ENCODE measurements at regions not wholly inside any gene's neighbourhood (a gene's known extent, or its start where the extent isn't known, plus 50 kb on each side); places are given as distances from the start of the nearest gene placed in this dataset.

DNA sequence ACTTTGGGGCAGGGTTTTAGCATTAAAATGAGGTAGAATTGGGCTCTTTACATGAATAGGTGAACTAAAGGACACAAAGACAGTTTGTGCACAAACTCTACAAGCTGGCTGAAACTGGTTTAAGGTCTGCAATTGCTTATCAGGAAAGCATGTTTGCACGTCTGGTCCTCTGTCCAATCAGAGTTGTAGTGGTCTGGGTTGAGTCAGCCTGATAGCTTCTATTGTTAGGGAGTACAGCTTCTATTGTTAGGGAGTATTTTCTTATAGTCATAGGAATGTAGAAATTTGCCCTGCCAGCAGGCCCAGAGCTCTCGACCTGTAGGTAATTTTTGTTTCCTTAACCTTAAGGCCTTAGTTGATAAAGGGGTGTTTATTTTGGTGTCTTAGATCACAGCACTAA lies 1422.4 kb downstream of the LRRC4C start:
- TF ChIP-seq ARID2 (CRISPR knock-in tag; IDR thresholded peaks at IDR 0.05; ENCODE audit: borderline replicate concordance): no peak
- BruUV-seq (replicated peaks): no TSS peak
- Histone ChIP-seq H3K27ac (ENCODE audit: extremely low read length, insufficient read depth, low read length) (no peak overlapping the region), H3K4me1 (ENCODE audit: insufficient read depth, low read length) (no peaks in the 10 kb centered on the region), H4K20me1 (ENCODE audit: insufficient read depth, low read length) (no peaks in the 10 kb centered on the region), H3K27me3 (ENCODE audit: control insufficient read depth in 1 of 2, insufficient read depth in 2 of 2, low read length in 2 of 2) (no peaks in the 10 kb centered on the region), H3K4me3 (replicated peaks in 1 of 3; ENCODE audit: insufficient read depth in 1 of 3, low read depth in 2 of 3, low read length in 3 of 3) (no peak overlapping the region), H3K9ac (ENCODE audit: insufficient read depth, low read depth, low read length) (no peak overlapping the region), H2AFZ (ENCODE audit: low read length) (no peak overlapping the region), H3K79me2 (ENCODE audit: insufficient read depth, low read length) (no peaks in the 10 kb centered on the region), H3K9me3 (ENCODE audit: low read length) (peaks cover 14% of the 10 kb centered on the region), H3K4me2 (ENCODE audit: low read depth, low read length) (no peak overlapping the region), H3K36me3 (replicated peaks in 1 of 2; ENCODE audit: control insufficient read depth in 1 of 2, insufficient read depth in 2 of 2, low read length in 2 of 2) (no peaks in the 10 kb centered on the region)
- ChIA-PET POLR2A (no interaction called here), CTCF (ENCODE audit: low intra/inter-chr PET ratio, low total read pairs) (no interaction called here)
- ATAC-seq (no peak), DNase-seq (ENCODE audit: low spot score) (no peak), FAIRE-seq (no peak)
- in situ Hi-C loops (cut with HindIII; ENCODE audit: extremely low pct_ligation_motif_present, low pct_unique_long_range_greater_than_20kb) (no loop called here), intact Hi-C loops (cut with micrococcal nuclease; ENCODE audit: unreplicated experiment) (no loop called here)
- WGBS (ENCODE audit: low lambda C conversion rate): 4% methylated on average over 2 of the region's 2 CpGs

DNA sequence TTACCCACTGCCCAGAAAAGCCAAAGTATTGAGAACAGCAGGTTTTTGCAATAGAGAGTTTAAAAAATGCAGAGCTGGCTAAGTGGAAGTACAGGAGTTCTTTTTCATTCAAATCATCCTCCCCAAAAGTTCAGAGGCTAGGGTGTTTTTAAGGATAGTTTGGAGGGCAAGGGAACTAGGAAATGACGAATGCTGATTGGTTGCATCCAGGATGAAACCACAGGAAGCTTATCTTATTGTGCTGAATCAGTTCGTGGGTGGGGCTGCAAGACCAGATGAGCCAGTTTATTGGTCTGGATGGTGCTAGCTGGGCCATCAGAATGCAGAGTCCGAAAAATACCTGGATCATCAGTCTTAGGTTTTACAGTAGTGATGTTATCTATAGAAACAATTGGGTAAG lies 1427.1 kb downstream of the LRRC4C start:
- ChIA-PET POLR2A (no interaction called here), CTCF (ENCODE audit: low intra/inter-chr PET ratio, low total read pairs) (no interaction called here)
- no peak overlapping the region for H3K27ac ChIP-seq (ENCODE audit: extremely low read length, insufficient read depth, low read length)
- H3K4me3 ChIP-seq (replicated peaks in 1 of 3; ENCODE audit: insufficient read depth in 1 of 3, low read depth in 2 of 3, low read length in 3 of 3): no peak overlapping the region
- no peaks in the 10 kb centered on the region for H3K36me3 ChIP-seq (replicated peaks in 1 of 2; ENCODE audit: control insufficient read depth in 1 of 2, insufficient read depth in 2 of 2, low read length in 2 of 2)
- H4K20me1 ChIP-seq (ENCODE audit: insufficient read depth, low read length): no peaks in the 10 kb centered on the region
- peaks cover 9% of the 10 kb centered on the region for H3K9me3 ChIP-seq (ENCODE audit: low read length)
- H3K79me2 ChIP-seq (ENCODE audit: insufficient read depth, low read length): no peaks in the 10 kb centered on the region
- no TSS peak for BruUV-seq (replicated peaks)
- H3K9ac ChIP-seq (ENCODE audit: insufficient read depth, low read depth, low read length): no peak overlapping the region
- H3K27me3 ChIP-seq (ENCODE audit: control insufficient read depth in 1 of 2, insufficient read depth in 2 of 2, low read length in 2 of 2): no peaks in the 10 kb centered on the region; a peak in 1 of 5 replicates
- no peak for DNase-seq (ENCODE audit: low spot score)
- FAIRE-seq: no peak
- no peaks in the 10 kb centered on the region for H3K4me1 ChIP-seq (ENCODE audit: insufficient read depth, low read length)
- ATAC-seq: no peak
- WGBS (ENCODE audit: low lambda C conversion rate): 0% methylated on average over 3 of the region's 3 CpGs
- intact Hi-C loops (cut with micrococcal nuclease; ENCODE audit: unreplicated experiment): no loop called here
- no peak overlapping the region for H2AFZ ChIP-seq (ENCODE audit: low read length)
- TF ChIP-seq RBM39 (IDR thresholded peaks at IDR 0.05; ENCODE audit: low read depth, low read length, poor library complexity, severe bottlenecking) (no peak), ZNF674 (CRISPR knock-in tag; IDR thresholded peaks at IDR 0.05; ENCODE audit: low read depth) (no peak), MEIS1 (CRISPR knock-in tag; IDR thresholded peaks at IDR 0.05; ENCODE audit: borderline replicate concordance) (no peak), ZNF7 (CRISPR knock-in tag; IDR thresholded peaks at IDR 0.05) (no peak), SIN3A (IDR thresholded peaks at IDR 0.05; ENCODE audit: borderline replicate concordance, low read depth, low read length) (no peak), ZNF562 (CRISPR knock-in tag; IDR thresholded peaks at IDR 0.05; ENCODE audit: borderline replicate concordance) (no peak), ZNF441 (CRISPR knock-in tag; IDR thresholded peaks at IDR 0.05; ENCODE audit: borderline replicate concordance) (no peak), ZNF510 (CRISPR knock-in tag; IDR thresholded peaks at IDR 0.05; ENCODE audit: low read depth) (no peak), ZBTB8A (CRISPR knock-in tag; IDR thresholded peaks at IDR 0.05; ENCODE audit: borderline replicate concordance, low read depth) (no peak), NR2F2 (IDR thresholded peaks at IDR 0.05; ENCODE audit: borderline replicate concordance, low read depth) (no peak), ZNF670 (CRISPR knock-in tag; IDR thresholded peaks at IDR 0.05; ENCODE audit: borderline replicate concordance) (no peak), ZFP36 (IDR thresholded peaks at IDR 0.05; ENCODE audit: borderline replicate concordance, low read depth, low read length, partially characterized antibody) (no peak), CEBPG (CRISPR knock-in tag; IDR thresholded peaks at IDR 0.05) (no peak)
- TF ChIP-seq, protein P1, sequence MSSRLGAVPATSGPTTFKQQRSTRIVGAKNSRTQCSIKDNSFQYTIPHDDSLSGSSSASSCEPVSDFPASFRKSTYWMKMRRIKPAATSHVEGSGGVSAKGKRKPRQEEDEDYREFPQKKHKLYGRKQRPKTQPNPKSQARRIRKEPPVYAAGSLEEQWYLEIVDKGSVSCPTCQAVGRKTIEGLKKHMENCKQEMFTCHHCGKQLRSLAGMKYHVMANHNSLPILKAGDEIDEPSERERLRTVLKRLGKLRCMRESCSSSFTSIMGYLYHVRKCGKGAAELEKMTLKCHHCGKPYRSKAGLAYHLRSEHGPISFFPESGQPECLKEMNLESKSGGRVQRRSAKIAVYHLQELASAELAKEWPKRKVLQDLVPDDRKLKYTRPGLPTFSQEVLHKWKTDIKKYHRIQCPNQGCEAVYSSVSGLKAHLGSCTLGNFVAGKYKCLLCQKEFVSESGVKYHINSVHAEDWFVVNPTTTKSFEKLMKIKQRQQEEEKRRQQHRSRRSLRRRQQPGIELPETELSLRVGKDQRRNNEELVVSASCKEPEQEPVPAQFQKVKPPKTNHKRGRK (CRISPR knock-in tag; IDR thresholded peaks at IDR 0.05): no peak
- TF ChIP-seq, protein P2, sequence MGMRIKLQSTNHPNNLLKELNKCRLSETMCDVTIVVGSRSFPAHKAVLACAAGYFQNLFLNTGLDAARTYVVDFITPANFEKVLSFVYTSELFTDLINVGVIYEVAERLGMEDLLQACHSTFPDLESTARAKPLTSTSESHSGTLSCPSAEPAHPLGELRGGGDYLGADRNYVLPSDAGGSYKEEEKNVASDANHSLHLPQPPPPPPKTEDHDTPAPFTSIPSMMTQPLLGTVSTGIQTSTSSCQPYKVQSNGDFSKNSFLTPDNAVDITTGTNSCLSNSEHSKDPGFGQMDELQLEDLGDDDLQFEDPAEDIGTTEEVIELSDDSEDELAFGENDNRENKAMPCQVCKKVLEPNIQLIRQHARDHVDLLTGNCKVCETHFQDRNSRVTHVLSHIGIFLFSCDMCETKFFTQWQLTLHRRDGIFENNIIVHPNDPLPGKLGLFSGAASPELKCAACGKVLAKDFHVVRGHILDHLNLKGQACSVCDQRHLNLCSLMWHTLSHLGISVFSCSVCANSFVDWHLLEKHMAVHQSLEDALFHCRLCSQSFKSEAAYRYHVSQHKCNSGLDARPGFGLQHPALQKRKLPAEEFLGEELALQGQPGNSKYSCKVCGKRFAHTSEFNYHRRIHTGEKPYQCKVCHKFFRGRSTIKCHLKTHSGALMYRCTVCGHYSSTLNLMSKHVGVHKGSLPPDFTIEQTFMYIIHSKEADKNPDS (CRISPR knock-in tag; IDR thresholded peaks at IDR 0.05): no peak
- in situ Hi-C loops (cut with HindIII; ENCODE audit: extremely low pct_ligation_motif_present, low pct_unique_long_range_greater_than_20kb): no loop called here
- H3K4me2 ChIP-seq (ENCODE audit: low read depth, low read length): no peak overlapping the region
